Thyroid gland (tissue), 4 donors: ENCODE measurements at regions not wholly inside any gene's neighbourhood (a gene's known extent, or its start where the extent isn't known, plus 50 kb on each side); places are given as distances from the start of the nearest gene placed in this dataset.

Experiments
- DNase-seq, 2 donors: peaks; one replicate each; pipeline ENCODE4 v3.0.0-alpha.2; 2019
- H3K27ac ChIP-seq, 3 donors: fragments of 200-600 bp; sonication (generic); 1 replicate in 2 of 3; 2 replicates in 1 of 3; pipeline ENCODE4 v1.5.1; 2016 to 2019; ENCODE audit warnings: mild to moderate bottlenecking in 1 of 3, moderate library complexity in 1 of 3
- H3K27me3 ChIP-seq: fragments of 200-600 bp; sonication (generic); one replicate; pipeline ENCODE4 v1.5.1; 2019
- H3K36me3 ChIP-seq, 2 donors: fragments of 200-600 bp; sonication (generic); one replicate each; pipeline ENCODE4 v1.5.1; 2016 to 2019
- H3K4me1 ChIP-seq, 2 donors: fragments of 200-600 bp; sonication (generic); one replicate each; pipeline ENCODE4 v1.5.1; 2017 to 2019
- H3K4me3 ChIP-seq, 3 donors: fragments of 200-600 bp; sonication (generic); replicated peaks in 1 of 3; 1 replicate in 2 of 3; 2 replicates in 1 of 3; pipeline ENCODE4 v1.5.1; 2016; ENCODE audit warnings: mild to moderate bottlenecking in 1 of 3
- H3K9me3 ChIP-seq: fragments of 200-600 bp; sonication (generic); one replicate; pipeline ENCODE4 v1.5.1; 2017
- CTCF ChIP-seq, 6 experiments: fragments of 200-600 bp in 3 of 6; fragments of 450-650 bp in 3 of 6; sonication (generic) in 3 of 6; IDR thresholded peaks; one replicate each; pipeline ENCODE4 v1.5.1; 2016 to 2019; ENCODE audit warnings: antibody characterized with exemption in 6 of 6, mild to moderate bottlenecking in 2 of 6, inconsistent platforms in 1 of 6, moderate library complexity in 1 of 6
- POLR2A ChIP-seq, 2 donors: fragments of 450-650 bp; IDR thresholded peaks; one replicate each; pipeline ENCODE4 v1.6.1; 2017; ENCODE audit warnings: antibody characterized with exemption in 2 of 2, mild to moderate bottlenecking in 2 of 2, moderate library complexity in 1 of 2
- WGBS, 2 donors: methylation state at CpG; one replicate each; pipeline ENCODE4 v1.1.5; 2017; 5-methylcytosine and 5-hydroxymethylcytosine counted together
- intact Hi-C: fragments of 100-400 bp; cut with DNase I; formaldehyde crosslinking; loops from one replicate; pipeline ENCODE4 v1.15.1; 2023

GRCh38 chr4:165802452-165802851 is 70.6 kb upstream of the TLL1 start:
- no peak for DNase-seq
- Histone ChIP-seq H3K4me1 (no peaks in the 10 kb centered on the region), H3K36me3 (no peaks in the 10 kb centered on the region), H3K4me3 (no peak overlapping the region), H3K27me3 (no peaks in the 10 kb centered on the region), H3K27ac (no peak overlapping the region), H3K9me3 (no peaks in the 10 kb centered on the region)
- no peak for TF ChIP-seq CTCF (IDR thresholded peaks at IDR 0.05)
- no peak for TF ChIP-seq POLR2A (IDR thresholded peaks at IDR 0.05)
- intact Hi-C loops: no loop called here
- 93 to 95% methylated on average over 2 of the region's 2 CpGs for WGBS, 2 donors

GRCh38 chr4:165803005-165803404 is 70.0 kb upstream of the TLL1 start:
- TF ChIP-seq POLR2A (IDR thresholded peaks at IDR 0.05) (no peak), CTCF (IDR thresholded peaks at IDR 0.05) (no peak)
- intact Hi-C loops: no loop called here

GRCh38 chr4:165805406-165805805 is 67.6 kb upstream of the TLL1 start:
- no peaks in the 10 kb centered on the region for H3K36me3 ChIP-seq
- no peak overlapping the region for H3K27ac ChIP-seq
- H3K27me3 ChIP-seq: no peaks in the 10 kb centered on the region
- no peak for DNase-seq
- intact Hi-C loops: no loop called here
- H3K4me3 ChIP-seq: no peak overlapping the region
- no peaks in the 10 kb centered on the region for H3K9me3 ChIP-seq
- no peaks in the 10 kb centered on the region for H3K4me1 ChIP-seq
- no peak for TF ChIP-seq POLR2A (IDR thresholded peaks at IDR 0.05)
- no peak for TF ChIP-seq CTCF (IDR thresholded peaks at IDR 0.05)

More at GRCh38 chr4:165803005-165803404, 70.0 kb upstream of the TLL1 start:
- no peaks in the 10 kb centered on the region for H3K4me1 ChIP-seq
- H3K9me3 ChIP-seq: no peaks in the 10 kb centered on the region
- no peak overlapping the region for H3K4me3 ChIP-seq
- no peak overlapping the region for H3K27ac ChIP-seq
- H3K36me3 ChIP-seq: no peaks in the 10 kb centered on the region
- DNase-seq: no peak
- no peaks in the 10 kb centered on the region for H3K27me3 ChIP-seq

- no peaks in the 10 kb centered on the region for H3K36me3 ChIP-seq
- H3K27me3 ChIP-seq: no peaks in the 10 kb centered on the region
- no peak for TF ChIP-seq CTCF (IDR thresholded peaks at IDR 0.05)
- no peak for TF ChIP-seq POLR2A (IDR thresholded peaks at IDR 0.05)
- intact Hi-C loops: no loop called here
- no peak for DNase-seq
- no peak overlapping the region for H3K4me3 ChIP-seq
- no peaks in the 10 kb centered on the region for H3K4me1 ChIP-seq
- H3K27ac ChIP-seq: no peak overlapping the region
- H3K9me3 ChIP-seq: no peaks in the 10 kb centered on the region
Observed at GRCh38 chr4:165806613-165807012, 66.4 kb upstream of the TLL1 start.

GRCh38 chr4:165810726-165811125 is 62.3 kb upstream of the TLL1 start:
- Histone ChIP-seq H3K9me3 (no peaks in the 10 kb centered on the region), H3K36me3 (no peaks in the 10 kb centered on the region), H3K27ac (no peak overlapping the region), H3K4me3 (no peak overlapping the region), H3K27me3 (no peaks in the 10 kb centered on the region), H3K4me1 (no peaks in the 10 kb centered on the region)
- intact Hi-C loops: no loop called here
- DNase-seq: no peak
- WGBS, 2 donors: 94 to 97% methylated on average over 2 of the region's 2 CpGs
- TF ChIP-seq CTCF (IDR thresholded peaks at IDR 0.05): no peak
- no peak for TF ChIP-seq POLR2A (IDR thresholded peaks at IDR 0.05)
